HCEC 1CT (cell line): ENCODE measurements at regions not wholly inside any gene's neighbourhood (a gene's known extent, or its start where the extent isn't known, plus 50 kb on each side); places are given as distances from the start of the nearest gene placed in this dataset.

ENCODE experiments used
- DNase-seq: peaks from one replicate; pipeline ENCODE4 v3.0.0-alpha.2; 2017

- no peak for DNase-seq
Observed at GRCh38 chr7:93636276-93636675, 61.8 kb upstream of the CALCR start.

- no peak for DNase-seq
Observed at GRCh38 chr7:93632371-93632770, 57.8 kb upstream of the CALCR start.

GRCh38 chr7:93629291-93629801 is 54.8 kb upstream of the CALCR start:
- DNase-seq: no peak

- no peak for DNase-seq
Observed at GRCh38 chr7:93626869-93627268, 52.3 kb upstream of the CALCR start.
